ENCODE measurements at regions not wholly inside any gene's neighbourhood (a gene's known extent, or its start where the extent isn't known, plus 50 kb on each side); places are given as distances from the start of the nearest gene placed in this dataset.

DNA sequence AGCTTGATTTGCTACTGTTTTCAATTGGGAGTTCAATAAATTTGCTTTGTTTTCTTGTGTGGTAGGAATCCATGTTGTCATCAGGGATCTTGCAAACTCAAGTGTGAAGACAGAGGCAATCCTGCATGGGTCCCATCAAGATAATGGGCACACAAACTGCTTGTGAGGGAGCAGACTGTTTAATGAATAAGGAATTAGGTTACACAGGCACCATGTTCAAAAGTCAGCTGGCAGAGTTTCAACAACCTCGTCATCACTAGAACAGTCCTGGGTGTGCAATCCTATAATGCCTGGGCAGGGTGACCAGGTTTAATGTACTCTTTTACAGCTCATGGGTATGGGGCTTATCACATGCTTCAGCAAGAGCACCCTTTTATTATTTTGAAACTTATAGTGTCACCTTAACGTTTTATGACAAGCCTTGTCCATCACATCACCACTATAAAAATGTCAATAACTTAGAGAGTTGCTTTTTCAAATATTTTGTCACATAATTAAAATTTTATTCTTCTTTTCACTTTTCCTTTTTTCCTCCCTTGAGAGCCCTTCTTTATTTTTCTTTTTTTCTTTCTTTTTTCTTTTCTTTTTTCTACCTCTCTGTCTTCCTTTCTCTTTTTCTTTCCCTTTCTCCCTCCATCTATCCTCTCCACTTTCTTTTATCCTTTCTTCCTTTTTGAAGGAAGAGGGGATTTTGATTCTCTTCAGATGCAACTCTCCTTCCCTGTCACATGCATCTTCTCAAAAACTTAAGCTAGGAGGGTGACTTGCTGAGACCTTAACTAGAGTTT, 252.2 kb upstream of the ATP2B1 start:
- TF ChIP-seq CTCF (IDR thresholded peaks at IDR 0.05) (no peak), POLR2A (IDR thresholded peaks at IDR 0.05) (no peak), POLR2AphosphoS5 (IDR thresholded peaks at IDR 0.05) (no peak)
